ENCODE measurements at regions not wholly inside any gene's neighbourhood (a gene's known extent, or its start where the extent isn't known, plus 50 kb on each side); places are given as distances from the start of the nearest gene placed in this dataset.

- H4K20me1 ChIP-seq (ENCODE audit: insufficient read depth, low read length), result no peaks in the 10 kb centered on the region
Measured at GRCh38 chr1:70892140-70892539, 155.5 kb downstream of the PTGER3 start.

DNA sequence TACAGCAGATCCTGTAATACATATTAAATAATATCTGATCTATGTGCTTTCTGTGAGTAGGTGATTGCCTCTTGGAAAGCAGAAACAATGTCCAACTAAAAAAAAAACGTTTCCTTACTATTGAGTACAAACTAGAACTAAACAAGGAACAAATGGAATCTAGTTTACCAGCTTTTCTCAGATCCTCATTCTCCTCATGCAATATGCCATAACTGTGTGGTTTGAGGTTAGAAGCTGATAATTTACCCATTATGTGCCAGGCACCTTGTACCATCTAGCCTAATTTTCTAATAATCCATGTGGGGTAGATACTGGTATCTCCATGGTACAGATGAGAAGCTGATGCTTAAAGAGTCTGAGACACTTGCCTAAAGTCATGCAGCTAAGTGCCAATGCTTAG, 154.7 kb downstream of the PTGER3 start:
- Histone ChIP-seq H3K36me3 (replicated peaks; ENCODE audit: low read depth, low read length) (no peaks in the 10 kb centered on the region), H2AFZ (ENCODE audit: low read depth, low read length) (no peak overlapping the region), H3K9me3 (ENCODE audit: insufficient read depth, low read length) (no peaks in the 10 kb centered on the region), H3K27ac (ENCODE audit: low read length) (no peak overlapping the region), H3K27me3 (ENCODE audit: low read depth, low read length) (no peaks in the 10 kb centered on the region), H4K20me1 (ENCODE audit: insufficient read depth, low read length) (no peaks in the 10 kb centered on the region), H3K79me2 (ENCODE audit: low read length) (no peaks in the 10 kb centered on the region), H3K4me3 (ENCODE audit: low read length) (no peak overlapping the region), H3K9ac (ENCODE audit: low read length) (no peak overlapping the region), H3K4me2 (ENCODE audit: low read length) (no peak overlapping the region), H3K4me1 (ENCODE audit: low read length) (0 out of 2 replicates have a peak, but pooled peaks cover 5% of the 10 kb centered on the region)
- TF ChIP-seq EZH2phosphoT487 (IDR thresholded peaks at IDR 0.05; ENCODE audit: low read depth), result no peak

More at GRCh38 chr1:70892140-70892539, 155.5 kb downstream of the PTGER3 start:
- Histone ChIP-seq H3K4me2 (ENCODE audit: low read length) (no peak overlapping the region), H2AFZ (ENCODE audit: low read depth, low read length) (no peak overlapping the region), H3K36me3 (replicated peaks; ENCODE audit: low read depth, low read length) (no peaks in the 10 kb centered on the region), H3K4me3 (ENCODE audit: low read length) (no peak overlapping the region), H3K27ac (ENCODE audit: low read length) (no peak overlapping the region), H3K4me1 (ENCODE audit: low read length) (0 out of 2 replicates have a peak, but pooled peaks cover 5% of the 10 kb centered on the region), H3K27me3 (ENCODE audit: low read depth, low read length) (no peaks in the 10 kb centered on the region), H3K9ac (ENCODE audit: low read length) (no peak overlapping the region), H3K79me2 (ENCODE audit: low read length) (no peaks in the 10 kb centered on the region), H3K9me3 (ENCODE audit: insufficient read depth, low read length) (no peaks in the 10 kb centered on the region)
- TF ChIP-seq EZH2phosphoT487 (IDR thresholded peaks at IDR 0.05; ENCODE audit: low read depth) (no peak), CTCF (IDR thresholded peaks at IDR 0.05; ENCODE audit: low read depth, low read length) (no peak; the same call in 1 of the 2 replicates)

- no peak for TF ChIP-seq EZH2phosphoT487 (IDR thresholded peaks at IDR 0.05; ENCODE audit: low read depth)
- no peak for TF ChIP-seq CTCF (IDR thresholded peaks at IDR 0.05; ENCODE audit: low read depth, low read length)
- Histone ChIP-seq H3K9ac (ENCODE audit: low read length) (no peak overlapping the region), H3K79me2 (ENCODE audit: low read length) (no peaks in the 10 kb centered on the region), H4K20me1 (ENCODE audit: insufficient read depth, low read length) (no peaks in the 10 kb centered on the region), H3K4me1 (ENCODE audit: low read length) (0 out of 2 replicates have a peak, but pooled peaks cover 5% of the 10 kb centered on the region), H3K36me3 (replicated peaks; ENCODE audit: low read depth, low read length) (no peaks in the 10 kb centered on the region), H3K4me3 (ENCODE audit: low read length) (no peak overlapping the region), H3K4me2 (ENCODE audit: low read length) (no peak overlapping the region), H3K9me3 (ENCODE audit: insufficient read depth, low read length) (no peaks in the 10 kb centered on the region), H2AFZ (ENCODE audit: low read depth, low read length) (no peak overlapping the region), H3K27ac (ENCODE audit: low read length) (no peak overlapping the region), H3K27me3 (ENCODE audit: low read depth, low read length) (no peaks in the 10 kb centered on the region)
Measured at GRCh38 chr1:70893381-70893780, 154.2 kb downstream of the PTGER3 start.

DNA sequence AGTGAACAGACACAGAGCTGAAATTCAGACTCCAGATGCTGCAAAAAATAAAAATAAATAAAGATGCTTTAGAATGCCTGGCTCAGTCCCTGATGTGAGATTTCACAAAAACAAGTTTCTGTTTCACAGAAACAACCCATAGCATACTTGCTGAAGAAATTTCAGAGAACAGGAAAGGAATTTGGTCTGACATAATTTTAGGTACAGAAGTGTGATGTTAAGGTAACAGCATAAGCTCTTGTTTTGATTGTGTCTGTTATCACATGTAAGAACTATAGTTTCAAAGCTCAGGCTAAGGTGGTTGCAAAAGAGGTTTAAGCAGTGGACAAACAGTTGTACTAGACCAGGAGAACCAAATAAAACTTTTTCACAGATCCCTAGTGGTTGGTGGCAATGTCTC, 152.1 kb downstream of the PTGER3 start:
- no peak overlapping the region for H2AFZ ChIP-seq (ENCODE audit: low read depth, low read length)
- no peak overlapping the region for H3K4me2 ChIP-seq (ENCODE audit: low read length)
- no peaks in the 10 kb centered on the region for H4K20me1 ChIP-seq (ENCODE audit: insufficient read depth, low read length)
- TF ChIP-seq EZH2phosphoT487 (IDR thresholded peaks at IDR 0.05; ENCODE audit: low read depth), result no peak
- no peak for TF ChIP-seq CTCF (IDR thresholded peaks at IDR 0.05; ENCODE audit: low read depth, low read length)
- no peaks in the 10 kb centered on the region for H3K79me2 ChIP-seq (ENCODE audit: low read length)
- H3K4me3 ChIP-seq (ENCODE audit: low read length), result no peak overlapping the region
- no peak overlapping the region for H3K27ac ChIP-seq (ENCODE audit: low read length)
- H3K9me3 ChIP-seq (ENCODE audit: insufficient read depth, low read length), result no peaks in the 10 kb centered on the region
- H3K9ac ChIP-seq (ENCODE audit: low read length), result no peak overlapping the region
- H3K36me3 ChIP-seq (replicated peaks; ENCODE audit: low read depth, low read length), result no peaks in the 10 kb centered on the region
- 0 out of 2 replicates have a peak, but pooled peaks cover 5% of the 10 kb centered on the region for H3K4me1 ChIP-seq (ENCODE audit: low read length)
- H3K27me3 ChIP-seq (ENCODE audit: low read depth, low read length), result peaks cover 8% of the 10 kb centered on the region; the same call in 1 of the 2 replicates
